HG03139 (cell line): ENCODE measurements at regions not wholly inside any gene's neighbourhood (a gene's known extent, or its start where the extent isn't known, plus 50 kb on each side); places are given as distances from the start of the nearest gene placed in this dataset.
"Not testable (repeated sequence)": the region's sequence is repeated elsewhere in the genome, so short reads cannot be mapped to it uniquely, and the experiment has no call there.

Source experiments
- ATAC-seq: cut with Tn5 transposase; IDR thresholded peaks from one replicate; pipeline ENCODE4 v1.9.1; 2021; ENCODE audit not compliant: unreplicated experiment

DNA sequence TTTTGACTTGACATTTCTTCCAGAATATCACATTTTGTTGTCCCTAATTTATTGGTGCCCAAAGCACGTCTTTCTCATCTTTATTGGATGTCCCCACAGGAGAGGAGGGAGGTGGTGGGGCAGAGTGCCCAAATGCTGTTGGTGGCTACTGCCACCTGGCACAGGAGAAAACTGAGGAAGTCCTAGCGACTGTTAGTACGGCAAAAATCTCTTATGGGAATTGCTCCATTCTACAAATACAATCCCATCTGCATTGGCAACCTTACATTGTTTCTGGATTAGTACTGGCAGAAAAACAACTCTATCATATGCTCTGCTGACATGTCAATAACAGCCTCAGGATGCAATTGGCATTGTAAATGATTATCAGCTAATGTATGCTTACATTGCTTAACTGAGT, 235.4 kb upstream of the IRAK1BP1 start:
- ATAC-seq, result no peak

DNA sequence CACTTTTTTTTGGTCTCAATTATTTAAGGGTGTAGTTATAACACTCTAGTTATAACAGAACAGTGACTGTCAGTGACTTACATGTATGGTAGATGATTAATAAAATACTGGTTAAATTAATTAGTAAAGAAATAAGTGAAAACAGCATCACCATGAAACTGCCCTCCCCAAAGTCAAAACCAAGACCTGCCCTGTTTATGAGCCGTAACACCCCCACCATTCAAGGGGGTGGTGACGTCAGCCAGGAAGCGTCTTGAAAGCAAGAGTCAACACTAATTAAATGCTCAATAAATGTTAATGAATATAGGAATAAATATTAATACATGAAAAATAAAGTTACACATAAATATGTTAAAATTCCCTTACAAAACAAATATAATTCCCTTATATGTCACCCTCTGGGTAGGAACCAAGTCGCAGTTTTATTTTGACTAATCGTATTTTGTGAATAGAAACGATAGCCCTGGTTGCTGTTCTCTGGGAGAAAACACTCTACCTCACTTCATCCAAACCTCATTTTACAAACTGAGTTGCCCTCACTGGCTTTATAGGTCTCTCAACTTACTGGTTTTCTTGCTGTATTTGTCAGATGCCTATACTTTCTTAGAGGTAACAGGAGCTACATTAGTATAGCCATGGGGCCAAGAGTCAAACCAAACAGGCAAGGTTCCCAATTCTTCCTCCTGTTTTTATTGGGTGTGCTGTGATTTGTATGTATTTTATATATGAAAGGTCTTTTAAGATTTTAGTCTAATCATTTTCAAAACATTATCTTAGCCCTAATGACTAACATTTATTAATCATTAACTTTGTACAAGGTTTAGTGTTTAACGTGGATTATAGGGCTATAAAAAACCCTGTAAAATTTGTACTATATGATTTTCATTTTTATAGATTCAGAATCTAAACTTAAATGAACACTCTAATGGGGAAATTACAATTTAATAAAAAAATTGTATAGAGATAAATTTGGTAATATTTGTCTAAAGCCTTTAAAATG, 227.9 kb upstream of the IRAK1BP1 start:
- ATAC-seq, result no peak

DNA sequence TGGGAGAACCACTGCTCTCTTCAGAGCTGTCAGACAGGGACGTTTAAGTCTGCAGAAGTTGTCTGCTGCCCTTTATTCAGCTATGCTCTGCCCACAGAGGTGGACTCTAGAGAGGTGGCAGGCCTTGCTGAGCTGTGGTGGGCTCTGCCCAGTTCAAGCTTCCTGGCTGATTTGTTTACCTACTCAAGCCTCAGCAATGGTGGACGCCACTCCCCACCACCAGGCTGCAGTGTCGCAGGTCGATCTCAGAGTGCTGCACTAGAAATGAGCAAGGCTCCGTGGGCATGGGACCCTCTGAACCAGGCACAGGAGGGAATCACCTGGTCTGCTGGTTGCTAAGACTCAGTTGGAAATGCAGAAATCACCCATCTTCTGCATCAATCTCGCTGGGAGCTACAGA, 223.4 kb upstream of the IRAK1BP1 start:
- not testable (repeated sequence) for ATAC-seq

DNA sequence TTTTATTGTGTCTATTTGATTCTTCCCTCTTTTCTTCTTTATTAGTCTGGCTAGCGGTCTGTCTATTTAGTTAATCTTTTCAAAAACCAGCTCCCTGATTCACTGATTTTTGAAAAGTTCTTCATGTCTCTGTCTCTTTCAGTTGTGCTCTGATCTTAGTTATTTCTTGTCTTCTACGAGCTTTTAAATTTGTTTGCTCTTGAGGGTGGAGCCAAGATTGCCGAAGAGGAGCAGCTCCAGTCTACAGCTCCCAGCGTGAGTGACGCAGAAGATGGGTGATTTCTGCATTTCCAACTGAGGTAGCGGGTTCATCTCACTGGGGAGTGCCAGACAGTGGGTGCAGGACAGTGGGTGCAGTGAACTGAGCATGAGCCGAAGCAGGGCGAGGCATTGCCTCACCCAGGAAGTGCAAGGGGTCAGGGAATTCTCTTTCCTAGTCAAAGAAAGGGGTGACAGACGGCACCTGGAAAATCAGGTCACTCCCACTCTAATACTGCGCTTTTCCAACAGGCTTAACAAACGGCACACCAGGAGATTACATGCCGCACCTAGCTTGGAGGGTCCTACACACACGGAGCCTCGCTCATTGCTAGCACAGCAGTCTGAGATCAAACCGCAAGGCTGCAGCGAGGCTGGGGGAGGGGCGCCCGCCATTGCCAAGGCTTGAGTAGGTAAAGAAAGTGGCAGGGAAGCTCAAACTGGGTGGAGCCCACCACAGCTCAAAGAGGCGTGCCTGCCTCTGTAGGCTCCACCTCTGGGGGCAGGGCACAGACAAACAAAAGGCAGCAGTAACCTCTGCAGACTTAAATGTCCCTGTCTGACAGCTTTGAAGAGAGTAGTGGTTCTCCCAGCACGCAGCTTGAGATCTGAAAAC, 220.6 kb upstream of the IRAK1BP1 start:
- ATAC-seq, result not testable (repeated sequence)

DNA sequence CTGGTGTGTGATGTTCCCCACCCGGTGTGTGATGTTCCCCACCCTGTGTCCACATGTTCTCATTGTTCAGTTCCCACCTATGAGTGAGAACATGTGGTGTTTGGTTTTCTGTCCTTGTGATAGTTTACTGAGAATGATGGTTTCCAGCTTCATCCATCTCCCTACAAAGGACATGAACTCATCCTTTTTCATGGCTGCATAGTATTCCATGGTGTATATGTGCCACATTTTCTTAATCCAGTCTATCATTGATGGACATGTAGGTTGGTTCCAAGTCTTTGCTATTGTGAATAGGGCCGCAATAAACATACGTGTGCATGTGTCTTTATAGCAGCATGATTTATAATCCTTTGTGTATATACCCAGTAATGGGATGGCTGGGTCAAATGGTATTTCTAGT, 201.5 kb upstream of the IRAK1BP1 start:
- not testable (repeated sequence) for ATAC-seq

DNA sequence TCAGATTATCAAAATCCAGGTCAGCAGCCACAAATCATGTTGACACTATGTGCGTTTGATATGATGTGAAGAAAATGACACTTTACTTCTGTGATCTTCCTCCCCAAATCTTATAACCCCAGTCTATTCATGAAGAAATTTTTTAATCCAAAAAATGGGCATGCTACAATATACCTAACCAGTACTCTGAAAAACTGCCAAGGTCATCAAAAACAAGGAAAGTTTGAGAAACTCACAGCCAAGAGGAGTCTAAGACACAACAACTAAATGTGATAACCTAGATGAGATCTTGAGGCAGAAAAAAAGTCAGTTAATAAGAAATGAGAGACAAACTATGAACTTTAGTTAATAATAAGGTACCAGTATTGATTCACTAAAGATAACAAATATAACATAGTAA, 200.6 kb upstream of the IRAK1BP1 start:
- no peak for ATAC-seq

GRCh38 chr6:78670156-78670555, 197.2 kb upstream of the IRAK1BP1 start:
- ATAC-seq, result no peak

DNA sequence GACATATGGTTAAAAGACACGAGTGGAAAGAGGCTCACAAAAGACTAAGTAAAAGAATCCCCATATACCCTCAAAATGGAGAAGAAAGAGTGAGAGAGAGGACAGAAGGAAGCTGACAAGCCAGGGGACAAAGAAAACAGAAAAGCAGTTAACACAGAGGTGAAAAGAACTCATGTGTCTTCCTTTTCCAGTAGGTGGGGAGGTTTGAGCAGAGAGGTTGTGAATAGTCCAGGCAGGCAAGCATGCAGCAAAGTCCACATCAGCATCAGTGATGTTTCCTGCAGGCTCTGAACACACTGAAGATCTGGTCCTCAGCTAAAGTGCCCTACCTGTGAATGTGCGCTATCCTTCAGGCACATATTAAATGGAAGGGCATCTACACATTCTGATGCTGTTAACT, 196.5 kb upstream of the IRAK1BP1 start:
- ATAC-seq, result no peak

- not testable (repeated sequence) for ATAC-seq
Measured at GRCh38 chr6:78676069-78677007, 191.0 kb upstream of the IRAK1BP1 start.

DNA sequence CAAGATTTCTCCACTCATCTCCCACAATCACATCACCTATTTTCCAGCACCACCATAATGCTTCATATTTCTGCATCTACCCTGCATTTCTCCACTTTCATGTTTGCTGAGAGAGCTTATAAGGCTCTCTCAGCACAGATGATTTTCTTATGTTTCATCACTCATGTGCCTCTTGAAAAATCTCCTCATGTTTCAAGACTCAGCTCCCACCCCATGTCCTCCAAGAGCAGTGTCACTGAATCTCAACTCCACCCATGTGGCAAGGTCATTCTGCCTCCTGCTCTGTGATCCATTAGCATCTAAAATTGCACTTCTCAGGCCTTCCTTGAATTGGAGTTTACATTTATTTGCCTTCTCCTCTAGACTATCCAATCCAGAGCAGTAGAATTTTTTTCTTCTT, 178.7 kb upstream of the IRAK1BP1 start:
- no peak for ATAC-seq

DNA sequence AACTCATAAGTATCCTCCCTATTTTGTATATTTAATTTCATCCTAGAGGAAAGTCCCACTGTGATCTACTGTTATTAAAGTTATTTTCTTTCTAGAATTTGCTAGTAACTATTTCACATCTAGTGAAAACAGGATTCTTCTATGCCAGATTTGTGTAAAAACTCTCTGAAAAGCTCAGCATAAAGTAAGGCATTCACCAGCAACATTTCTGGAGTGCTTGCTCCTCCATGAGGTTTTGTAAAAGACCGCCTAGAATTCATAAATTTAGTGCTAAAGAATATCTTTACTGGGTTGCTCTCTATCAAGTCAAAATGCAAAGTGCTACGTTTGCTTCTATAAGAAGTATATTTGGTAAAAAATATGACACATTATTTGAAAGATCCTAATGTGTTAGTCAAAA, 173.5 kb upstream of the IRAK1BP1 start:
- ATAC-seq, result no peak

DNA sequence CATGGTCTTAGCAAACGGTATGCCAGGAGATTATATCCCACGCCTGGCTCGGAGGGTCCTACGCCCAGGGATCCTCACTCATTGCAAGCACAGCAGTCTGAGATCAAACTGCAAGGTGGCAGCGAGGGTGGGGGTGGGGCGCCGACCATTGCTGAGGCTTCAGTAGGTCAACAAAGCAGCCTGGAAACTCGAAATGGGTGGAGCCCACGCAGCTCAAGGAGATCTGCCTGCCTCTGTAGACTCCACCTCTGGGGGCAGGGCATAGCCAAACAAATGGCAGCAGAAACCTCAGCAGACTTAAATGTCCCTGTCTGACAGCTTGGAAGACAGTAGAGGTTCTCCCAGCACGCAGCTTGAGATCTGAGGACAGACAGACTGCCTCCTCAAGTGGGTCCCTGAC, 172.7 kb upstream of the IRAK1BP1 start:
- not testable (repeated sequence) for ATAC-seq

- no peak for ATAC-seq
Measured at GRCh38 chr6:78700991-78701390, 166.4 kb upstream of the IRAK1BP1 start.

DNA sequence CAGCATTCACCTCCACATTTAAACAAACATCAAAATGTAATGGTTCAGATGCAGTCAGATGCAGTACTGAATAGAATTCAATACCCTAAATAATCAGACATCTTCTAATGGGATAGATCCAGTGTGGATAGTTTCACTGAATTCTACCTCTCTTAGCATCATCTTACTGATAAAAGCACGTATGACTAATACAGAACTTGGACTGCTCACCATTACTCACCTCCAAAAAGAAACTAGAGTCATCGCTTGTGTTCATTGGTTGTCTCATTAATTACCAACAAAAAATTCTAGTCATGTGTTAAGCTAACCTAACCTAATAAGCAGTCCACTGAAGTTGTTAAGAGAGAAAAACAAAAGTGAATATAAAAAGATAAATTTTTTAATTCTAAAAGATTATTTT, 165.9 kb upstream of the IRAK1BP1 start:
- ATAC-seq, result no peak

- no peak for ATAC-seq
Measured at GRCh38 chr6:78709021-78709420, 158.3 kb upstream of the IRAK1BP1 start.

- no peak for ATAC-seq
Measured at GRCh38 chr6:78713564-78713963, 153.8 kb upstream of the IRAK1BP1 start.

DNA sequence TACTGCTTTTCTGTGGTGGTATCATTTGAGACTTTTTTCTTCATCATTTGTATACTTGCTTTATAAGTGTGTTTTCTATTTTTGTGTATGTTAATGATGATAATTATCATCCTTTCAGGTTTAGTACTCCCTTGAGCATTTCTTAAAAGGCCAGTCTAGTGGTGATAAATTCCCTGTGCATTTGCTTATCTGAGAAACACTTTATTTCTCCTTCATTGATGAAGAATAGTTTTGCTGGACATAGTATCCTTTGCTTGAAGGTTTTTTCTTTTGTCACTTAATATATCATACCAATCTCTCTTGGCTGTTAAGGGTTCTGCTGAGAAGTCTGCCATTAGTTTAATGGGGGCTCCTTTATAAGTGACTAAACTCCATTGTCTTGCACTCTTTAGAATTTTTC, 123.2 kb upstream of the IRAK1BP1 start:
- no peak for ATAC-seq

GRCh38 chr6:78746457-78746856, 120.9 kb upstream of the IRAK1BP1 start:
- no peak for ATAC-seq

GRCh38 chr6:78749326-78749725, 118.0 kb upstream of the IRAK1BP1 start:
- no peak for ATAC-seq

- ATAC-seq, result not testable (repeated sequence)
Measured at GRCh38 chr6:78758297-78758798, 109.0 kb upstream of the IRAK1BP1 start.
